ENCODE measurements at regions not wholly inside any gene's neighbourhood (a gene's known extent, or its start where the extent isn't known, plus 50 kb on each side); places are given as distances from the start of the nearest gene placed in this dataset.

DNA sequence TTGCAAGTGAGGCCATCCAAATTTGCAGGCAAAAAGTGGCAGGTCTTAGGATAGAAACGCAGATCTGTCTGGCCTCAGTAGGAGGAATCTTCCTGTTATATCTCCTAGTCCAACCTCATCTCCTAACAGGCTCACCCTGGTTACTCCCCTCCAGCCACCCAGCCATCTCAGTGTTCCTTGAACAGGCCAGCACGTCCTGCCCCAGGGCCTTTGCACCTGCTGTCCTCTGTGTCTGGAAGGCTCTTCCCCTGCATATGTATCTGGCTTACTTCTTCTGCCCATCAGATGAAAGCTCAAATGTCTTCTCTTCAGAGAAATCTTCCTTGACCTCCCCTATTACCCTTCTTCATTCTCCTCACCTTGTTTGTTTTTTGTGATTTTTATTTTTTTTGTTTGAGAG is 107.3 kb upstream of the ALDH1B1 start:
- no peaks in the 10 kb centered on the region for H3K27me3 ChIP-seq (ENCODE audit: control insufficient read depth in 2 of 2, insufficient read depth in 1 of 2, low read length in 1 of 2)
- H3K36me3 ChIP-seq (ENCODE audit: control insufficient read depth in 2 of 2, insufficient read depth in 2 of 2, low read length in 1 of 2), result no peaks in the 10 kb centered on the region
- no peak overlapping the region for H3K27ac ChIP-seq (ENCODE audit: low read depth in 1 of 2, low read length in 1 of 2)
- peaks cover 0 to 5% of the 10 kb centered on the region in 2 donors for H3K4me1 ChIP-seq (ENCODE audit: control insufficient read depth in 2 of 2, insufficient read depth in 2 of 2, low read length in 2 of 2)
- H3K9me3 ChIP-seq (ENCODE audit: control insufficient read depth in 2 of 2, insufficient read depth in 1 of 2, low read length in 1 of 2), result peaks cover 0 to 3% of the 10 kb centered on the region in 2 donors
- DNase-seq (ENCODE audit: low read depth in 6 of 9, low spot score in 9 of 9), result no peak
- WGBS, result 47% methylated on average over 2 of the region's 2 CpGs
- H3K4me3 ChIP-seq (ENCODE audit: low read length in 2 of 2), result no peak overlapping the region

DNA sequence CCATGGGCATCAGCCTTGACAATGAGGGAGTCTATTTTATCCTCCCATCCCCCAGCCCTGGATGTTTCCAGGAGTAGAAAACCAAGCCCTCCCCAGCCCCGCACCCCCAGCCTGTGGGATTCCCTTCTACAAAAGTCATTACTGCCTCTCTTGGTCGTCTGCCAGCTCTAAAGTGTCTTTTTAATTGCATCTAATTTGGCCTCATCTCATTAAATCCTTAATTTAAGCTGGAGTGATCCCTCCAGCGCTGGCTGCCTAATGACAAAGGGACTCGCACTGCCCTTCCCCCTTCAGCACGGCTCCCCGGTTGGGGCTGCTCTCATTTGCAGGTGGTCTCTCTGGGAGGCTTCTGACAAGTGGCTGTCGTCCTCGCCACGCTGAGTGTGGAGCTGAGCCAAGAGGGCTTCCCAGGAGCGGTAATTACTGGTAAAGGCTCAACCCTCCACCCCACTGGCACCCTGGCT is 107.9 kb upstream of the ALDH1B1 start:
- no peak for DNase-seq (ENCODE audit: low read depth in 6 of 9, low spot score in 9 of 9)
- H3K27ac ChIP-seq (ENCODE audit: low read depth in 1 of 2, low read length in 1 of 2), result no peak overlapping the region
- H3K36me3 ChIP-seq (ENCODE audit: control insufficient read depth in 2 of 2, insufficient read depth in 2 of 2, low read length in 1 of 2), result no peaks in the 10 kb centered on the region
- WGBS, result 78% methylated on average over 10 of the region's 10 CpGs
- H3K27me3 ChIP-seq (ENCODE audit: control insufficient read depth in 2 of 2, insufficient read depth in 1 of 2, low read length in 1 of 2), result no peaks in the 10 kb centered on the region
- no peak overlapping the region for H3K4me3 ChIP-seq (ENCODE audit: low read length in 2 of 2)
- peaks cover 0 to 3% of the 10 kb centered on the region in 2 donors for H3K9me3 ChIP-seq (ENCODE audit: control insufficient read depth in 2 of 2, insufficient read depth in 1 of 2, low read length in 1 of 2)
- H3K4me1 ChIP-seq (ENCODE audit: control insufficient read depth in 2 of 2, insufficient read depth in 2 of 2, low read length in 2 of 2), result peaks cover 0 to 5% of the 10 kb centered on the region in 2 donors

GRCh38 chr9:38284039-38284575 is 108.4 kb upstream of the ALDH1B1 start:
- no peak overlapping the region for H3K27ac ChIP-seq (ENCODE audit: low read depth in 1 of 2, low read length in 1 of 2)
- DNase-seq (ENCODE audit: low read depth in 6 of 9, low spot score in 9 of 9), result no peak
- peaks cover 0 to 3% of the 10 kb centered on the region in 2 donors for H3K9me3 ChIP-seq (ENCODE audit: control insufficient read depth in 2 of 2, insufficient read depth in 1 of 2, low read length in 1 of 2)
- no peaks in the 10 kb centered on the region for H3K27me3 ChIP-seq (ENCODE audit: control insufficient read depth in 2 of 2, insufficient read depth in 1 of 2, low read length in 1 of 2)
- peaks cover 0 to 5% of the 10 kb centered on the region in 2 donors for H3K4me1 ChIP-seq (ENCODE audit: control insufficient read depth in 2 of 2, insufficient read depth in 2 of 2, low read length in 2 of 2)
- 84% methylated on average over 9 of the region's 9 CpGs for WGBS
- no peak overlapping the region for H3K4me3 ChIP-seq (ENCODE audit: low read length in 2 of 2)
- H3K36me3 ChIP-seq (ENCODE audit: control insufficient read depth in 2 of 2, insufficient read depth in 2 of 2, low read length in 1 of 2), result no peaks in the 10 kb centered on the region

- DNase-seq (ENCODE audit: low read depth in 6 of 9, low spot score in 9 of 9), result no peak
- 71% methylated on average over 4 of the region's 4 CpGs for WGBS
- H3K27me3 ChIP-seq (ENCODE audit: control insufficient read depth in 2 of 2, insufficient read depth in 1 of 2, low read length in 1 of 2), result no peaks in the 10 kb centered on the region
- H3K27ac ChIP-seq (ENCODE audit: low read depth in 1 of 2, low read length in 1 of 2), result no peak overlapping the region
- no peaks in the 10 kb centered on the region for H3K36me3 ChIP-seq (ENCODE audit: control insufficient read depth in 2 of 2, insufficient read depth in 2 of 2, low read length in 1 of 2)
- H3K4me1 ChIP-seq (ENCODE audit: control insufficient read depth in 2 of 2, insufficient read depth in 2 of 2, low read length in 2 of 2), result peaks cover 5 to 8% of the 10 kb centered on the region in 2 donors
- no peak overlapping the region for H3K4me3 ChIP-seq (ENCODE audit: low read length in 2 of 2)
- H3K9me3 ChIP-seq (ENCODE audit: control insufficient read depth in 2 of 2, insufficient read depth in 1 of 2, low read length in 1 of 2), result no peaks in the 10 kb centered on the region
Measured at GRCh38 chr9:38282756-38283155, 109.7 kb upstream of the ALDH1B1 start.

DNA sequence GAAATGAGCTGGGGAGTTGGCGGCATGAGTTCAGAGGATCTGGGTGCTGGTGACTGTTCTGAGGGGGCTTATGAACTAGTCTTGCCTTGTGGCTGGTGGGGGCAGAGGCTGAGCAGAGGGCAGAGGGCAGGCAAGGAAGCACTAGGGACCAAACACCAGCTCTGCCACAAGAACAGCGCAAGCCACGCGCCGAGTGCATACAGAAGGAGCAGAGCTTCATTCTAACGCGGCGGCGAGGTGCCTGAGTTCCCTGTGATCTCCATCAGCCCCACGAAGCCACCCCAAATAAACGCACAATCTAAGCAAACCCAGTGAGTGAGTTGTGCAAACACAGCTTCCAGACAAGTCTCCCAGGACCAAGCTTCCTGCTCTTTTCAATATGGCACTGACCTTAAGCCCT is 110.6 kb upstream of the ALDH1B1 start:
- H3K27me3 ChIP-seq (ENCODE audit: control insufficient read depth in 2 of 2, insufficient read depth in 1 of 2, low read length in 1 of 2), result peaks cover 0 to 2% of the 10 kb centered on the region in 2 donors
- H3K4me3 ChIP-seq (ENCODE audit: low read length in 2 of 2), result no peak overlapping the region
- H3K27ac ChIP-seq (ENCODE audit: low read depth in 1 of 2, low read length in 1 of 2), result no peak overlapping the region
- H3K4me1 ChIP-seq (ENCODE audit: control insufficient read depth in 2 of 2, insufficient read depth in 2 of 2, low read length in 2 of 2), result peaks cover 5 to 8% of the 10 kb centered on the region in 2 donors
- no peak for DNase-seq (ENCODE audit: low read depth in 6 of 9, low spot score in 9 of 9)
- H3K9me3 ChIP-seq (ENCODE audit: control insufficient read depth in 2 of 2, insufficient read depth in 1 of 2, low read length in 1 of 2), result no peaks in the 10 kb centered on the region
- 94% methylated on average over 11 of the region's 11 CpGs for WGBS
- no peaks in the 10 kb centered on the region for H3K36me3 ChIP-seq (ENCODE audit: control insufficient read depth in 2 of 2, insufficient read depth in 2 of 2, low read length in 1 of 2)

GRCh38 chr9:38281196-38281595 is 111.3 kb upstream of the ALDH1B1 start:
- no peak for DNase-seq (ENCODE audit: low read depth in 6 of 9, low spot score in 9 of 9)
- Histone ChIP-seq H3K4me1 (ENCODE audit: control insufficient read depth in 2 of 2, insufficient read depth in 2 of 2, low read length in 2 of 2) (peaks cover 5 to 8% of the 10 kb centered on the region in 2 donors), H3K9me3 (ENCODE audit: control insufficient read depth in 2 of 2, insufficient read depth in 1 of 2, low read length in 1 of 2) (no peaks in the 10 kb centered on the region), H3K27me3 (ENCODE audit: control insufficient read depth in 2 of 2, insufficient read depth in 1 of 2, low read length in 1 of 2) (peaks cover 0 to 5% of the 10 kb centered on the region in 2 donors), H3K36me3 (ENCODE audit: control insufficient read depth in 2 of 2, insufficient read depth in 2 of 2, low read length in 1 of 2) (no peaks in the 10 kb centered on the region), H3K4me3 (ENCODE audit: low read length in 2 of 2) (no peak overlapping the region), H3K27ac (ENCODE audit: low read depth in 1 of 2, low read length in 1 of 2) (no peak overlapping the region)
- 89% methylated on average over 4 of the region's 4 CpGs for WGBS

DNA sequence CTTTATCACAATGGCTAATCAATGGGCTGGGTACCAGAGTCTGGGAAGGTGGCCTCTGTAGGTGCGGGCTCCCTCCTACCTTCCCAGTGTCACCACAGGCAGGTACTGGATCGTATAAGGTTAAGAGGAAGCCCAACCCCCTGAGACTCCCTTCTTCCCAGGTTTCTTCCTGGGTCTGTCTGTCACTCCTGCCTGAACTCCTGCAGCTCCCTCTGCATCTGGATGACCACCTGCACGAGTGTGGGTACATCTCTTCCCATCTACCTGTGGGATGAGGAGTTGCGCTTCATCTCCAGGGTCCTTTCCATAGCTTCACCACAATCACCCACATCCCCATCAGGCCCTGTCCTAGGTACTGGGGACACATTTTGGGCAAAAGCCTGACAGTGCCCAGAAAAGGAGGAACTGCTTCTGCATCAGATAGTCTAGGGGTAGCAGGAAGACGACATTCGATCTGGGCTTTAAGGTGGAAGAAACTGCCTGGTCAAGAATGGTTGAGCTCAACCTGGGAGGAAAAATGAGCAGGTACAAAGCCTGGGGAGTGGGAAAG is 112.2 kb upstream of the ALDH1B1 start:
- Histone ChIP-seq H3K36me3 (ENCODE audit: control insufficient read depth in 2 of 2, insufficient read depth in 2 of 2, low read length in 1 of 2) (no peaks in the 10 kb centered on the region), H3K4me3 (ENCODE audit: low read length in 2 of 2) (no peak overlapping the region), H3K9me3 (ENCODE audit: control insufficient read depth in 2 of 2, insufficient read depth in 1 of 2, low read length in 1 of 2) (no peaks in the 10 kb centered on the region), H3K27ac (ENCODE audit: low read depth in 1 of 2, low read length in 1 of 2) (no peak overlapping the region), H3K4me1 (ENCODE audit: control insufficient read depth in 2 of 2, insufficient read depth in 2 of 2, low read length in 2 of 2) (peaks cover 5 to 8% of the 10 kb centered on the region in 2 donors), H3K27me3 (ENCODE audit: control insufficient read depth in 2 of 2, insufficient read depth in 1 of 2, low read length in 1 of 2) (peaks cover 0 to 5% of the 10 kb centered on the region in 2 donors)
- DNase-seq (ENCODE audit: low read depth in 6 of 9, low spot score in 9 of 9), result no peak
- WGBS, result 79% methylated on average over 6 of the region's 6 CpGs

GRCh38 chr9:38278931-38279679 is 113.4 kb upstream of the ALDH1B1 start:
- WGBS, result 92% methylated on average over 7 of the region's 7 CpGs

GRCh38 chr9:38278457-38278856 is 114.0 kb upstream of the ALDH1B1 start:
- H3K36me3 ChIP-seq (ENCODE audit: control insufficient read depth in 2 of 2, insufficient read depth in 2 of 2, low read length in 1 of 2), result no peaks in the 10 kb centered on the region
- WGBS, result 75% methylated on average over 4 of the region's 4 CpGs
- peaks cover 0 to 5% of the 10 kb centered on the region in 2 donors for H3K27me3 ChIP-seq (ENCODE audit: control insufficient read depth in 2 of 2, insufficient read depth in 1 of 2, low read length in 1 of 2)
- peaks cover 0 to 8% of the 10 kb centered on the region in 2 donors for H3K4me1 ChIP-seq (ENCODE audit: control insufficient read depth in 2 of 2, insufficient read depth in 2 of 2, low read length in 2 of 2)
- H3K4me3 ChIP-seq (ENCODE audit: low read length in 2 of 2), result no peak overlapping the region
- DNase-seq (ENCODE audit: low read depth in 6 of 9, low spot score in 9 of 9), result no peak
- no peak overlapping the region for H3K27ac ChIP-seq (ENCODE audit: low read depth in 1 of 2, low read length in 1 of 2)
- H3K9me3 ChIP-seq (ENCODE audit: control insufficient read depth in 2 of 2, insufficient read depth in 1 of 2, low read length in 1 of 2), result no peaks in the 10 kb centered on the region

More at GRCh38 chr9:38278931-38279679, 113.4 kb upstream of the ALDH1B1 start:
- no peak overlapping the region for H3K4me3 ChIP-seq (ENCODE audit: low read length in 2 of 2)
- no peak overlapping the region for H3K27ac ChIP-seq (ENCODE audit: low read depth in 1 of 2, low read length in 1 of 2)
- H3K9me3 ChIP-seq (ENCODE audit: control insufficient read depth in 2 of 2, insufficient read depth in 1 of 2, low read length in 1 of 2), result no peaks in the 10 kb centered on the region
- peaks cover 3 to 8% of the 10 kb centered on the region in 2 donors for H3K4me1 ChIP-seq (ENCODE audit: control insufficient read depth in 2 of 2, insufficient read depth in 2 of 2, low read length in 2 of 2)
- H3K36me3 ChIP-seq (ENCODE audit: control insufficient read depth in 2 of 2, insufficient read depth in 2 of 2, low read length in 1 of 2), result no peaks in the 10 kb centered on the region
- DNase-seq (ENCODE audit: low read depth in 6 of 9, low spot score in 9 of 9), result no peak
- peaks cover 0 to 5% of the 10 kb centered on the region in 2 donors for H3K27me3 ChIP-seq (ENCODE audit: control insufficient read depth in 2 of 2, insufficient read depth in 1 of 2, low read length in 1 of 2)
